ENCODE measurements at regions not wholly inside any gene's neighbourhood (a gene's known extent, or its start where the extent isn't known, plus 50 kb on each side); places are given as distances from the start of the nearest gene placed in this dataset.

DNA sequence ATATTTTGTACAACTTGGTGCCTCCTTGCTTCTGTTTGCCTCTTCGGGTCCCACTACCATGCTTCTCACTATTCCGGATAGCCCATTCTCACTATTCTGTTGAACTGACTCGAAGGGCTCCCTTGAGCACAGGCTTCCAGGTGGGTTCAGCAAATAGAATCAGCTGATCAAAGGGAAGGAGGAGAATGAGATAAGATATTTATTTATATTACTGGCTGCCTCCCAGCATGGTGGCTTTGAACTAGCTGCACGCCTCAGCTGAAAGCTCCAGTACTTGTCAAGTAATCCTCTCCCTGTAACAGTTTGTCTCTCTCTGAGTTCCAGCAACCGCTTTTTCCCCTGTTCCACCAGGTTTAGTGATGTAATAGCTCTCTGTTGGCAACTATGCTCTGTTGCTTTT lies 187.8 kb upstream of the HNRNPA3 start (continued):
- TF ChIP-seq, protein P1, sequence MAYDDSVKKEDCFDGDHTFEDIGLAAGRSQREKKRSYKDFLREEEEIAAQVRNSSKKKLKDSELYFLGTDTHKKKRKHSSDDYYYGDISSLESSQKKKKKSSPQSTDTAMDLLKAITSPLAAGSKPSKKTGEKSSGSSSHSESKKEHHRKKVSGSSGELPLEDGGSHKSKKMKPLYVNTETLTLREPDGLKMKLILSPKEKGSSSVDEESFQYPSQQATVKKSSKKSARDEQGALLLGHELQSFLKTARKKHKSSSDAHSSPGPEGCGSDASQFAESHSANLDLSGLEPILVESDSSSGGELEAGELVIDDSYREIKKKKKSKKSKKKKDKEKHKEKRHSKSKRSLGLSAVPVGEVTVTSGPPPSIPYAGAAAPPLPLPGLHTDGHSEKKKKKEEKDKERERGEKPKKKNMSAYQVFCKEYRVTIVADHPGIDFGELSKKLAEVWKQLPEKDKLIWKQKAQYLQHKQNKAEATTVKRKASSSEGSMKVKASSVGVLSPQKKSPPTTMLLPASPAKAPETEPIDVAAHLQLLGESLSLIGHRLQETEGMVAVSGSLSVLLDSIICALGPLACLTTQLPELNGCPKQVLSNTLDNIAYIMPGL (CRISPR knock-in tag; IDR thresholded peaks at IDR 0.05): no peak

DNA sequence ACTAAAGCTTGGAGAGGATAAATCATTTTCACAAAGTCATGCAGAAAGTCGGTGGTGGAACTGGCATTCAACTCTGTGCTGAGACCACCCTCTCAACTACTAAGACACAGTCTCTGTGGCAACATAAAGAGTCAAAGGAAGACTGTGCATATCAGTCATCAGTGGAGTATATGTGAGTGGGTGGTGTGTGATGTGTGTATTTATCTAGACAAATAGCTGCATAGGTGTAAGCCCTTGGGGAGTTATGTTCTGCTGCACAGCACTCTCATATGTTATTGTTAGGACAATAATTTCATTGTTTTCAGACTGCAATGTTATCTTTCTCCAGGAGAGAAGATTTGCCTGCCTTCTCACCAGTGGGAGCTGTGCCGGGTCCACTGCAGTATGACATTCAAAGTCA lies 186.3 kb upstream of the HNRNPA3 start:
- Mint-ChIP-seq H3K4me3 (no peak overlapping the region), H3K27ac (no peak overlapping the region), H3K36me3 (no peaks in the 10 kb centered on the region), H3K27me3 (ENCODE audit: low read depth) (no peaks in the 10 kb centered on the region), H3K9me3 (no peaks in the 10 kb centered on the region), H3K4me1 (peaks cover 21% of the 10 kb centered on the region)
- TF ChIP-seq, protein P2, sequence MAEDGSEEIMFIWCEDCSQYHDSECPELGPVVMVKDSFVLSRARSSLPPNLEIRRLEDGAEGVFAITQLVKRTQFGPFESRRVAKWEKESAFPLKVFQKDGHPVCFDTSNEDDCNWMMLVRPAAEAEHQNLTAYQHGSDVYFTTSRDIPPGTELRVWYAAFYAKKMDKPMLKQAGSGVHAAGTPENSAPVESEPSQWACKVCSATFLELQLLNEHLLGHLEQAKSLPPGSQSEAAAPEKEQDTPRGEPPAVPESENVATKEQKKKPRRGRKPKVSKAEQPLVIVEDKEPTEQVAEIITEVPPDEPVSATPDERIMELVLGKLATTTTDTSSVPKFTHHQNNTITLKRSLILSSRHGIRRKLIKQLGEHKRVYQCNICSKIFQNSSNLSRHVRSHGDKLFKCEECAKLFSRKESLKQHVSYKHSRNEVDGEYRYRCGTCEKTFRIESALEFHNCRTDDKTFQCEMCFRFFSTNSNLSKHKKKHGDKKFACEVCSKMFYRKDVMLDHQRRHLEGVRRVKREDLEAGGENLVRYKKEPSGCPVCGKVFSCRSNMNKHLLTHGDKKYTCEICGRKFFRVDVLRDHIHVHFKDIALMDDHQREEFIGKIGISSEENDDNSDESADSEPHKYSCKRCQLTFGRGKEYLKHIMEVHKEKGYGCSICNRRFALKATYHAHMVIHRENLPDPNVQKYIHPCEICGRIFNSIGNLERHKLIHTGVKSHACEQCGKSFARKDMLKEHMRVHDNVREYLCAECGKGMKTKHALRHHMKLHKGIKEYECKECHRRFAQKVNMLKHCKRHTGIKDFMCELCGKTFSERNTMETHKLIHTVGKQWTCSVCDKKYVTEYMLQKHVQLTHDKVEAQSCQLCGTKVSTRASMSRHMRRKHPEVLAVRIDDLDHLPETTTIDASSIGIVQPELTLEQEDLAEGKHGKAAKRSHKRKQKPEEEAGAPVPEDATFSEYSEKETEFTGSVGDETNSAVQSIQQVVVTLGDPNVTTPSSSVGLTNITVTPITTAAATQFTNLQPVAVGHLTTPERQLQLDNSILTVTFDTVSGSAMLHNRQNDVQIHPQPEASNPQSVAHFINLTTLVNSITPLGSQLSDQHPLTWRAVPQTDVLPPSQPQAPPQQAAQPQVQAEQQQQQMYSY (CRISPR knock-in tag; IDR thresholded peaks at IDR 0.05): no peak
- TF ChIP-seq, protein P3, sequence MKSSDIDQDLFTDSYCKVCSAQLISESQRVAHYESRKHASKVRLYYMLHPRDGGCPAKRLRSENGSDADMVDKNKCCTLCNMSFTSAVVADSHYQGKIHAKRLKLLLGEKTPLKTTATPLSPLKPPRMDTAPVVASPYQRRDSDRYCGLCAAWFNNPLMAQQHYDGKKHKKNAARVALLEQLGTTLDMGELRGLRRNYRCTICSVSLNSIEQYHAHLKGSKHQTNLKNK (CRISPR knock-in tag; IDR thresholded peaks at IDR 0.05): no peak
- TF ChIP-seq, protein P4, sequence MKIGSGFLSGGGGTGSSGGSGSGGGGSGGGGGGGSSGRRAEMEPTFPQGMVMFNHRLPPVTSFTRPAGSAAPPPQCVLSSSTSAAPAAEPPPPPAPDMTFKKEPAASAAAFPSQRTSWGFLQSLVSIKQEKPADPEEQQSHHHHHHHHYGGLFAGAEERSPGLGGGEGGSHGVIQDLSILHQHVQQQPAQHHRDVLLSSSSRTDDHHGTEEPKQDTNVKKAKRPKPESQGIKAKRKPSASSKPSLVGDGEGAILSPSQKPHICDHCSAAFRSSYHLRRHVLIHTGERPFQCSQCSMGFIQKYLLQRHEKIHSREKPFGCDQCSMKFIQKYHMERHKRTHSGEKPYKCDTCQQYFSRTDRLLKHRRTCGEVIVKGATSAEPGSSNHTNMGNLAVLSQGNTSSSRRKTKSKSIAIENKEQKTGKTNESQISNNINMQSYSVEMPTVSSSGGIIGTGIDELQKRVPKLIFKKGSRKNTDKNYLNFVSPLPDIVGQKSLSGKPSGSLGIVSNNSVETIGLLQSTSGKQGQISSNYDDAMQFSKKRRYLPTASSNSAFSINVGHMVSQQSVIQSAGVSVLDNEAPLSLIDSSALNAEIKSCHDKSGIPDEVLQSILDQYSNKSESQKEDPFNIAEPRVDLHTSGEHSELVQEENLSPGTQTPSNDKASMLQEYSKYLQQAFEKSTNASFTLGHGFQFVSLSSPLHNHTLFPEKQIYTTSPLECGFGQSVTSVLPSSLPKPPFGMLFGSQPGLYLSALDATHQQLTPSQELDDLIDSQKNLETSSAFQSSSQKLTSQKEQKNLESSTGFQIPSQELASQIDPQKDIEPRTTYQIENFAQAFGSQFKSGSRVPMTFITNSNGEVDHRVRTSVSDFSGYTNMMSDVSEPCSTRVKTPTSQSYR (CRISPR knock-in tag; IDR thresholded peaks at IDR 0.05): no peak
- TF ChIP-seq, protein P5, sequence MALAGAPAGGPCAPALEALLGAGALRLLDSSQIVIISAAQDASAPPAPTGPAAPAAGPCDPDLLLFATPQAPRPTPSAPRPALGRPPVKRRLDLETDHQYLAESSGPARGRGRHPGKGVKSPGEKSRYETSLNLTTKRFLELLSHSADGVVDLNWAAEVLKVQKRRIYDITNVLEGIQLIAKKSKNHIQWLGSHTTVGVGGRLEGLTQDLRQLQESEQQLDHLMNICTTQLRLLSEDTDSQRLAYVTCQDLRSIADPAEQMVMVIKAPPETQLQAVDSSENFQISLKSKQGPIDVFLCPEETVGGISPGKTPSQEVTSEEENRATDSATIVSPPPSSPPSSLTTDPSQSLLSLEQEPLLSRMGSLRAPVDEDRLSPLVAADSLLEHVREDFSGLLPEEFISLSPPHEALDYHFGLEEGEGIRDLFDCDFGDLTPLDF (CRISPR knock-in tag; IDR thresholded peaks at IDR 0.05): no peak
- TF ChIP-seq TEAD1 (CRISPR knock-in tag; IDR thresholded peaks at IDR 0.05) (no peak), TCF7 (CRISPR knock-in tag; IDR thresholded peaks at IDR 0.05; ENCODE audit: low read depth) (no peak), NR2C2 (CRISPR knock-in tag; IDR thresholded peaks at IDR 0.05) (no peak)
- TF ChIP-seq, protein P6, sequence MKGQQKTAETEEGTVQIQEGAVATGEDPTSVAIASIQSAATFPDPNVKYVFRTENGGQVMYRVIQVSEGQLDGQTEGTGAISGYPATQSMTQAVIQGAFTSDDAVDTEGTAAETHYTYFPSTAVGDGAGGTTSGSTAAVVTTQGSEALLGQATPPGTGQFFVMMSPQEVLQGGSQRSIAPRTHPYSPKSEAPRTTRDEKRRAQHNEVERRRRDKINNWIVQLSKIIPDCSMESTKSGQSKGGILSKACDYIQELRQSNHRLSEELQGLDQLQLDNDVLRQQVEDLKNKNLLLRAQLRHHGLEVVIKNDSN (CRISPR knock-in tag; IDR thresholded peaks at IDR 0.05): no peak
- TF ChIP-seq, protein P7, sequence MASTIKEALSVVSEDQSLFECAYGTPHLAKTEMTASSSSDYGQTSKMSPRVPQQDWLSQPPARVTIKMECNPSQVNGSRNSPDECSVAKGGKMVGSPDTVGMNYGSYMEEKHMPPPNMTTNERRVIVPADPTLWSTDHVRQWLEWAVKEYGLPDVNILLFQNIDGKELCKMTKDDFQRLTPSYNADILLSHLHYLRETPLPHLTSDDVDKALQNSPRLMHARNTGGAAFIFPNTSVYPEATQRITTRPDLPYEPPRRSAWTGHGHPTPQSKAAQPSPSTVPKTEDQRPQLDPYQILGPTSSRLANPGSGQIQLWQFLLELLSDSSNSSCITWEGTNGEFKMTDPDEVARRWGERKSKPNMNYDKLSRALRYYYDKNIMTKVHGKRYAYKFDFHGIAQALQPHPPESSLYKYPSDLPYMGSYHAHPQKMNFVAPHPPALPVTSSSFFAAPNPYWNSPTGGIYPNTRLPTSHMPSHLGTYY (CRISPR knock-in tag; IDR thresholded peaks at IDR 0.05): no peak
- TF ChIP-seq, protein P8, sequence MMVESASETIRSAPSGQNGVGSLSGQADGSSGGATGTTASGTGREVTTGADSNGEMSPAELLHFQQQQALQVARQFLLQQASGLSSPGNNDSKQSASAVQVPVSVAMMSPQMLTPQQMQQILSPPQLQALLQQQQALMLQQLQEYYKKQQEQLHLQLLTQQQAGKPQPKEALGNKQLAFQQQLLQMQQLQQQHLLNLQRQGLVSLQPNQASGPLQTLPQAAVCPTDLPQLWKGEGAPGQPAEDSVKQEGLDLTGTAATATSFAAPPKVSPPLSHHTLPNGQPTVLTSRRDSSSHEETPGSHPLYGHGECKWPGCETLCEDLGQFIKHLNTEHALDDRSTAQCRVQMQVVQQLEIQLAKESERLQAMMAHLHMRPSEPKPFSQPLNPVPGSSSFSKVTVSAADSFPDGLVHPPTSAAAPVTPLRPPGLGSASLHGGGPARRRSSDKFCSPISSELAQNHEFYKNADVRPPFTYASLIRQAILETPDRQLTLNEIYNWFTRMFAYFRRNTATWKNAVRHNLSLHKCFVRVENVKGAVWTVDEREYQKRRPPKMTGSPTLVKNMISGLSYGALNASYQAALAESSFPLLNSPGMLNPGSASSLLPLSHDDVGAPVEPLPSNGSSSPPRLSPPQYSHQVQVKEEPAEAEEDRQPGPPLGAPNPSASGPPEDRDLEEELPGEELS (CRISPR knock-in tag; IDR thresholded peaks at IDR 0.05): no peak
- DNase-seq (ENCODE audit: low spot score) (no peak), ATAC-seq (no peak)
- CTCF ChIA-PET: no interaction called here
- POLR2A ChIA-PET: no interaction called here

All from WTC11 (cell line).